GM23338 (cell line): ENCODE measurements at regions not wholly inside any gene's neighbourhood (a gene's known extent, or its start where the extent isn't known, plus 50 kb on each side); places are given as distances from the start of the nearest gene placed in this dataset.

Experiments
- CREB1 ChIP-seq: fragments of 250-450 bp; sonication (Bioruptor Pico); IDR thresholded peaks from 2 replicates; pipeline ENCODE4 v1.5.0; 2020; ENCODE audit warnings: low read depth, mild to moderate bottlenecking, moderate library complexity
- CTCF ChIP-seq, 2 experiments: fragments of 200-600 bp in 1 of 2; sonication (generic) in 1 of 2; conservative IDR thresholded peaks; 2 replicates each; pipeline versions ENCODE4 v1.5.1 to v1.6.1; 2016 to 2017; ENCODE audit warnings: antibody characterized with exemption in 2 of 2, low read depth in 2 of 2, mild to moderate bottlenecking in 2 of 2, moderate library complexity in 1 of 2
- EZH2 ChIP-seq: fragments of 200-600 bp; sonication (generic); IDR thresholded peaks from one replicate; pipeline ENCODE4 v1.8.0; 2017; ENCODE audit warnings: antibody characterized with exemption, mild to moderate bottlenecking, low read depth; ENCODE audit not compliant: unreplicated experiment
- NANOG ChIP-seq: IDR thresholded peaks from 2 replicates; pipeline ENCODE4 v1.6.1; 2016; ENCODE audit warnings: antibody characterized with exemption, borderline replicate concordance
- POLR2AphosphoS5 ChIP-seq: IDR thresholded peaks from 2 replicates; pipeline ENCODE4 v1.6.1; 2016; ENCODE audit warnings: antibody characterized with exemption, low read depth
- STAT1 ChIP-seq: IDR thresholded peaks from one replicate; pipeline ENCODE4 v1.6.1; 2016; ENCODE audit warnings: antibody characterized with exemption; ENCODE audit not compliant: unreplicated experiment
- ZNF114 ChIP-seq: fragments of 250-450 bp; sonication (Bioruptor Pico); IDR thresholded peaks from 2 replicates; pipeline ENCODE4 v1.5.0; 2020; ENCODE audit warnings: mild to moderate bottlenecking, moderate library complexity
- TF ChIP-seq, protein P1 (sequence below): IDR thresholded peaks from one replicate; pipeline ENCODE4 v1.6.1; 2018; ENCODE audit warnings: antibody characterized with exemption; ENCODE audit not compliant: unreplicated experiment
- TF ChIP-seq, protein P2 (sequence below): IDR thresholded peaks from 2 replicates; pipeline ENCODE4 v1.6.1; 2016; ENCODE audit warnings: antibody characterized with exemption

GRCh38 chr16:21338537-21339268 lies 60.6 kb upstream of the CRYM start:
- TF ChIP-seq CTCF (conservative IDR thresholded peaks at IDR 0.05; ENCODE audit: low read depth in 2 of 2) (no peak), CREB1 (CRISPR knock-in tag) (no peak), ZNF114 (CRISPR knock-in tag) (no peak), POLR2AphosphoS5 (no peak), NANOG (no peak), EZH2 (no peak), STAT1 (no peak)
- TF ChIP-seq, protein P1, sequence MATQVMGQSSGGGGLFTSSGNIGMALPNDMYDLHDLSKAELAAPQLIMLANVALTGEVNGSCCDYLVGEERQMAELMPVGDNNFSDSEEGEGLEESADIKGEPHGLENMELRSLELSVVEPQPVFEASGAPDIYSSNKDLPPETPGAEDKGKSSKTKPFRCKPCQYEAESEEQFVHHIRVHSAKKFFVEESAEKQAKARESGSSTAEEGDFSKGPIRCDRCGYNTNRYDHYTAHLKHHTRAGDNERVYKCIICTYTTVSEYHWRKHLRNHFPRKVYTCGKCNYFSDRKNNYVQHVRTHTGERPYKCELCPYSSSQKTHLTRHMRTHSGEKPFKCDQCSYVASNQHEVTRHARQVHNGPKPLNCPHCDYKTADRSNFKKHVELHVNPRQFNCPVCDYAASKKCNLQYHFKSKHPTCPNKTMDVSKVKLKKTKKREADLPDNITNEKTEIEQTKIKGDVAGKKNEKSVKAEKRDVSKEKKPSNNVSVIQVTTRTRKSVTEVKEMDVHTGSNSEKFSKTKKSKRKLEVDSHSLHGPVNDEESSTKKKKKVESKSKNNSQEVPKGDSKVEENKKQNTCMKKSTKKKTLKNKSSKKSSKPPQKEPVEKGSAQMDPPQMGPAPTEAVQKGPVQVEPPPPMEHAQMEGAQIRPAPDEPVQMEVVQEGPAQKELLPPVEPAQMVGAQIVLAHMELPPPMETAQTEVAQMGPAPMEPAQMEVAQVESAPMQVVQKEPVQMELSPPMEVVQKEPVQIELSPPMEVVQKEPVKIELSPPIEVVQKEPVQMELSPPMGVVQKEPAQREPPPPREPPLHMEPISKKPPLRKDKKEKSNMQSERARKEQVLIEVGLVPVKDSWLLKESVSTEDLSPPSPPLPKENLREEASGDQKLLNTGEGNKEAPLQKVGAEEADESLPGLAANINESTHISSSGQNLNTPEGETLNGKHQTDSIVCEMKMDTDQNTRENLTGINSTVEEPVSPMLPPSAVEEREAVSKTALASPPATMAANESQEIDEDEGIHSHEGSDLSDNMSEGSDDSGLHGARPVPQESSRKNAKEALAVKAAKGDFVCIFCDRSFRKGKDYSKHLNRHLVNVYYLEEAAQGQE, result no peak
- TF ChIP-seq, protein P2, sequence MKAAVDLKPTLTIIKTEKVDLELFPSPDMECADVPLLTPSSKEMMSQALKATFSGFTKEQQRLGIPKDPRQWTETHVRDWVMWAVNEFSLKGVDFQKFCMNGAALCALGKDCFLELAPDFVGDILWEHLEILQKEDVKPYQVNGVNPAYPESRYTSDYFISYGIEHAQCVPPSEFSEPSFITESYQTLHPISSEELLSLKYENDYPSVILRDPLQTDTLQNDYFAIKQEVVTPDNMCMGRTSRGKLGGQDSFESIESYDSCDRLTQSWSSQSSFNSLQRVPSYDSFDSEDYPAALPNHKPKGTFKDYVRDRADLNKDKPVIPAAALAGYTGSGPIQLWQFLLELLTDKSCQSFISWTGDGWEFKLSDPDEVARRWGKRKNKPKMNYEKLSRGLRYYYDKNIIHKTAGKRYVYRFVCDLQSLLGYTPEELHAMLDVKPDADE, result no peak
